Neural cell (in vitro differentiated cells): ENCODE measurements at regions not wholly inside any gene's neighbourhood (a gene's known extent, or its start where the extent isn't known, plus 50 kb on each side); places are given as distances from the start of the nearest gene placed in this dataset.

Source experiments
- H2AFZ ChIP-seq: fragments of 200-600, 300-800 bp; sonication (generic), shearing (Covaris generic); 2 replicates; pipeline ENCODE4 v1.6.0; 2014; ENCODE audit warnings: low read depth, mild to moderate bottlenecking, antibody characterized with exemption, low read length, moderate library complexity
- H3F3A ChIP-seq: fragments of 200-600 bp; shearing (Covaris generic); 2 replicates; pipeline ENCODE4 v1.6.1; 2016; ENCODE audit warnings: mild to moderate bottlenecking, moderate library complexity, mixed read lengths, antibody characterized with exemption, low read length; ENCODE audit not compliant: insufficient read depth, poor library complexity, severe bottlenecking
- H3K27ac ChIP-seq: fragments of 200-600, 300-800 bp; sonication (generic), shearing (Covaris generic); 2 replicates; pipeline ENCODE4 v1.5.1; 2014; ENCODE audit warnings: mild to moderate bottlenecking, low read length, moderate library complexity
- H3K27me3 ChIP-seq: fragments of 300-800, 200-600 bp; sonication (generic), shearing (Covaris generic); 2 replicates; pipeline ENCODE4 v1.6.0; 2014; ENCODE audit warnings: mild to moderate bottlenecking, low read depth, low read length, moderate library complexity; ENCODE audit not compliant: insufficient read depth
- H3K36me3 ChIP-seq: fragments of 300-800, 200-600 bp; sonication (generic), shearing (Covaris generic); 2 replicates; pipeline ENCODE4 v1.5.1; 2014; ENCODE audit warnings: mild to moderate bottlenecking, antibody characterized with exemption, low read length, moderate library complexity; ENCODE audit not compliant: insufficient read depth
- H3K4me2 ChIP-seq: fragments of 300-800, 200-600 bp; sonication (generic), shearing (Covaris generic); 2 replicates; pipeline ENCODE4 v1.6.0; 2014; ENCODE audit warnings: mild to moderate bottlenecking, low read length
- H3K4me3 ChIP-seq: fragments of 300-800, 200-600 bp; sonication (generic), shearing (Covaris generic); 2 replicates; pipeline ENCODE4 v1.5.1; 2014; ENCODE audit warnings: mild to moderate bottlenecking, low read length, moderate library complexity
- H3K79me2 ChIP-seq: fragments of 200-600 bp; shearing (Covaris generic); replicated peaks from 2 replicates; pipeline ENCODE4 v1.6.0; 2014; ENCODE audit warnings: mild to moderate bottlenecking, low read length, moderate library complexity; ENCODE audit not compliant: insufficient read depth
- H3K9ac ChIP-seq: fragments of 300-800, 200-600 bp; sonication (generic), shearing (Covaris generic); 2 replicates; pipeline ENCODE4 v1.6.1; 2016; ENCODE audit warnings: mild to moderate bottlenecking, low read length, mixed read lengths
- H3K9me2 ChIP-seq: fragments of 200-600 bp; shearing (Covaris generic); 2 replicates; pipeline ENCODE4 v1.6.1; 2016; ENCODE audit warnings: mild to moderate bottlenecking, low read length, mixed read lengths; ENCODE audit not compliant: insufficient read depth
- H3K9me3 ChIP-seq: fragments of 200-600, 300-800 bp; sonication (generic), shearing (Covaris generic); 2 replicates; pipeline ENCODE4 v1.6.1; 2016; ENCODE audit warnings: mild to moderate bottlenecking, mixed run types, low read length, moderate library complexity, mixed read lengths
- H4K20me1 ChIP-seq: fragments of 200-600 bp; shearing (Covaris generic); 2 replicates; pipeline ENCODE4 v1.6.1; 2016; ENCODE audit warnings: mild to moderate bottlenecking, mixed run types; ENCODE audit not compliant: insufficient read depth
- CTCF ChIP-seq: fragments of 450-650 bp; IDR thresholded peaks from 2 replicates; pipeline ENCODE4 v1.5.1; 2014; ENCODE audit warnings: antibody characterized with exemption, mild to moderate bottlenecking, moderate library complexity; ENCODE audit not compliant: poor library complexity, severe bottlenecking
- EP300 ChIP-seq: fragments of 450-650 bp; conservative IDR thresholded peaks from 2 replicates; pipeline ENCODE4 v1.6.1; 2014; ENCODE audit warnings: antibody characterized with exemption, mild to moderate bottlenecking, moderate library complexity; ENCODE audit not compliant: poor library complexity, severe bottlenecking
- EZH2 ChIP-seq: fragments of 200-600, 300-800 bp; shearing (Covaris generic), sonication (generic); IDR thresholded peaks from 2 replicates; pipeline ENCODE4 v1.6.1; 2014; ENCODE audit warnings: antibody characterized with exemption, low read length, borderline replicate concordance, mild to moderate bottlenecking; ENCODE audit not compliant: insufficient read depth, poor library complexity, severe bottlenecking
- MXI1 ChIP-seq: fragments of 450-650 bp; conservative IDR thresholded peaks from 2 replicates; pipeline ENCODE4 v1.6.1; 2014; ENCODE audit warnings: antibody characterized with exemption, mild to moderate bottlenecking; ENCODE audit not compliant: poor library complexity, severe bottlenecking
- POLR2AphosphoS5 ChIP-seq: IDR thresholded peaks from 2 replicates; pipeline ENCODE4 v1.6.1; 2012
- RAD21 ChIP-seq: fragments of 450-650 bp; conservative IDR thresholded peaks from 2 replicates; pipeline ENCODE4 v1.6.1; 2014; ENCODE audit warnings: antibody characterized with exemption, mild to moderate bottlenecking, moderate library complexity
- REST ChIP-seq: IDR thresholded peaks from 2 replicates; pipeline ENCODE4 v1.6.1; 2012; ENCODE audit warnings: borderline replicate concordance
- SMC3 ChIP-seq: fragments of 450-650 bp; conservative IDR thresholded peaks from 2 replicates; pipeline ENCODE4 v1.6.1; 2014; ENCODE audit warnings: antibody characterized with exemption, mild to moderate bottlenecking, moderate library complexity; ENCODE audit not compliant: poor library complexity
- TAF1 ChIP-seq: IDR thresholded peaks from 2 replicates; pipeline ENCODE4 v1.6.1; 2012; ENCODE audit warnings: low read depth

- Histone ChIP-seq H3K4me3 (no peak overlapping the region), H3K4me2 (no peak overlapping the region)
Measured at GRCh38 chr18:54775686-54776085, 52.6 kb upstream of the RAB27B start.

GRCh38 chr18:54776282-54776977 lies 51.8 kb upstream of the RAB27B start:
- H2AFZ ChIP-seq, result no peak overlapping the region
- no peaks in the 10 kb centered on the region for H3K27me3 ChIP-seq
- H3F3A ChIP-seq, result no peaks in the 10 kb centered on the region
- H4K20me1 ChIP-seq, result no peaks in the 10 kb centered on the region
- no peak overlapping the region for H3K27ac ChIP-seq
- H3K4me3 ChIP-seq, result no peak overlapping the region
- H3K9me3 ChIP-seq, result no peaks in the 10 kb centered on the region
- no peak overlapping the region for H3K9ac ChIP-seq
- TF ChIP-seq EZH2, result no peak
- H3K79me2 ChIP-seq, result no peaks in the 10 kb centered on the region
- no peak overlapping the region for H3K4me2 ChIP-seq
- no peaks in the 10 kb centered on the region for H3K36me3 ChIP-seq
- no peaks in the 10 kb centered on the region for H3K9me2 ChIP-seq

More at GRCh38 chr18:54775686-54776085, 52.6 kb upstream of the RAB27B start:
- no peaks in the 10 kb centered on the region for H3K9me3 ChIP-seq
- no peaks in the 10 kb centered on the region for H4K20me1 ChIP-seq
- H3K9ac ChIP-seq, result no peak overlapping the region
- no peaks in the 10 kb centered on the region for H3K9me2 ChIP-seq
- no peaks in the 10 kb centered on the region for H3F3A ChIP-seq
- H3K27me3 ChIP-seq, result no peaks in the 10 kb centered on the region
- no peaks in the 10 kb centered on the region for H3K79me2 ChIP-seq
- no peak overlapping the region for H3K27ac ChIP-seq
- H3K36me3 ChIP-seq, result no peaks in the 10 kb centered on the region
- no peak overlapping the region for H2AFZ ChIP-seq
- TF ChIP-seq EZH2, result no peak
- TF ChIP-seq CTCF, result no peak
- no peak for TF ChIP-seq MXI1
- no peak for TF ChIP-seq EP300
- no peak for TF ChIP-seq SMC3
- no peak for TF ChIP-seq REST
- TF ChIP-seq TAF1, result no peak
- TF ChIP-seq RAD21, result no peak
- TF ChIP-seq POLR2AphosphoS5, result no peak
